Uterus (tissue), 3 donors: ENCODE measurements at regions not wholly inside any gene's neighbourhood (a gene's known extent, or its start where the extent isn't known, plus 50 kb on each side); places are given as distances from the start of the nearest gene placed in this dataset.
"Not testable (repeated sequence)": the region's sequence is repeated elsewhere in the genome, so short reads cannot be mapped to it uniquely, and the experiment has no call there.

ENCODE experiments used
- DNase-seq, 2 donors: peaks; one replicate each; pipeline ENCODE4 v3.0.0-alpha.2; 2019 to 2020
- H3K27ac ChIP-seq, 2 donors: fragments of 200-600 bp; sonication (generic); 1 replicate in 1 of 2; 2 replicates in 1 of 2; pipeline ENCODE4 v1.5.1; 2016 to 2018
- H3K27me3 ChIP-seq, 2 donors: fragments of 200-600 bp; sonication (generic); one replicate each; pipeline ENCODE4 v1.5.1; 2018 to 2019; ENCODE audit warnings: control low read depth in 1 of 2
- H3K36me3 ChIP-seq, 2 donors: fragments of 200-600 bp; sonication (generic); one replicate each; pipeline ENCODE4 v1.5.1; 2019; ENCODE audit warnings: control low read depth in 1 of 2
- H3K4me1 ChIP-seq, 2 donors: fragments of 200-600 bp; sonication (generic); one replicate each; pipeline ENCODE4 v1.5.1; 2018 to 2019; ENCODE audit warnings: control low read depth in 1 of 2
- H3K4me3 ChIP-seq, 2 donors: fragments of 200-600 bp; sonication (generic); 1 replicate in 1 of 2; 2 replicates in 1 of 2; pipeline ENCODE4 v1.5.1; 2018 to 2019; ENCODE audit warnings: mild to moderate bottlenecking in 1 of 2
- H3K9me3 ChIP-seq, 2 donors: fragments of 200-600 bp; sonication (generic); one replicate each; pipeline ENCODE4 v1.5.1; 2019; ENCODE audit warnings: control low read depth in 1 of 2
- POLR2A ChIP-seq, 2 donors: fragments of 450-650 bp; IDR thresholded peaks; one replicate each; pipeline ENCODE4 v1.6.1; 2016; ENCODE audit warnings: antibody characterized with exemption in 2 of 2, mild to moderate bottlenecking in 1 of 2, moderate library complexity in 1 of 2
- intact Hi-C: fragments of 100-400 bp; cut with DNase I; formaldehyde crosslinking; loops from one replicate; pipeline ENCODE4 v1.15.1; 2023; ENCODE audit warnings: low total_unique reads
- TF ChIP-seq, protein P1 (sequence below), 4 experiments: fragments of 200-600 bp in 2 of 4; fragments of 450-650 bp in 2 of 4; sonication (generic) in 2 of 4; IDR thresholded peaks; one replicate each; pipeline ENCODE4 v1.5.1; 2016 to 2019; ENCODE audit warnings: antibody characterized with exemption in 4 of 4, mild to moderate bottlenecking in 2 of 4, moderate library complexity in 1 of 4
- donor health status: DM: yes; HTN: yes; CAD: no.

DNA sequence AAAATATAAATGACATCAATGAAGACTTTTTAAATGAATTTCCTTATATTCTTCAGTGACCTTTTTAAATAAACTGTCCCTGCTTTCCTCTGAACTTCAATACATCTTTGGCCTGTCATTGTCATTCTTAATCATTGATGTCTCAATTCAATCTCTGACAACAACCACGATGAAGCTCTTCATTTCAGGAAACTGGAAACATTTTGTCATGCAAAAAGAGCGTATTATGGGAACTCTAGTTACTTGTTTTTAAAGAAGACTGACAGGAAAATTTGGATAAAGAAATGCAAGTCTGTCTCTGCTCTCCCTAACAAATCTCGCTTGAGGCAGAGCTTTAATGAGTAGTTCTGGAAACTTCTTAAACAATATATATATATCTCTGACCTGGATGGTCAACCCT is 535.8 kb upstream of the ADGRL2 start:
- TF ChIP-seq, protein P1, sequence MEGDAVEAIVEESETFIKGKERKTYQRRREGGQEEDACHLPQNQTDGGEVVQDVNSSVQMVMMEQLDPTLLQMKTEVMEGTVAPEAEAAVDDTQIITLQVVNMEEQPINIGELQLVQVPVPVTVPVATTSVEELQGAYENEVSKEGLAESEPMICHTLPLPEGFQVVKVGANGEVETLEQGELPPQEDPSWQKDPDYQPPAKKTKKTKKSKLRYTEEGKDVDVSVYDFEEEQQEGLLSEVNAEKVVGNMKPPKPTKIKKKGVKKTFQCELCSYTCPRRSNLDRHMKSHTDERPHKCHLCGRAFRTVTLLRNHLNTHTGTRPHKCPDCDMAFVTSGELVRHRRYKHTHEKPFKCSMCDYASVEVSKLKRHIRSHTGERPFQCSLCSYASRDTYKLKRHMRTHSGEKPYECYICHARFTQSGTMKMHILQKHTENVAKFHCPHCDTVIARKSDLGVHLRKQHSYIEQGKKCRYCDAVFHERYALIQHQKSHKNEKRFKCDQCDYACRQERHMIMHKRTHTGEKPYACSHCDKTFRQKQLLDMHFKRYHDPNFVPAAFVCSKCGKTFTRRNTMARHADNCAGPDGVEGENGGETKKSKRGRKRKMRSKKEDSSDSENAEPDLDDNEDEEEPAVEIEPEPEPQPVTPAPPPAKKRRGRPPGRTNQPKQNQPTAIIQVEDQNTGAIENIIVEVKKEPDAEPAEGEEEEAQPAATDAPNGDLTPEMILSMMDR (IDR thresholded peaks at IDR 0.05) = no peak
- no peak for TF ChIP-seq POLR2A (IDR thresholded peaks at IDR 0.05)
- Histone ChIP-seq H3K4me1 (no peaks in the 10 kb centered on the region), H3K27me3 (no peaks in the 10 kb centered on the region), H3K27ac (no peak overlapping the region), H3K36me3 (no peaks in the 10 kb centered on the region), H3K4me3 (no peak overlapping the region), H3K9me3 (no peaks in the 10 kb centered on the region)
- intact Hi-C loops = no loop called here
- no peak for DNase-seq

DNA sequence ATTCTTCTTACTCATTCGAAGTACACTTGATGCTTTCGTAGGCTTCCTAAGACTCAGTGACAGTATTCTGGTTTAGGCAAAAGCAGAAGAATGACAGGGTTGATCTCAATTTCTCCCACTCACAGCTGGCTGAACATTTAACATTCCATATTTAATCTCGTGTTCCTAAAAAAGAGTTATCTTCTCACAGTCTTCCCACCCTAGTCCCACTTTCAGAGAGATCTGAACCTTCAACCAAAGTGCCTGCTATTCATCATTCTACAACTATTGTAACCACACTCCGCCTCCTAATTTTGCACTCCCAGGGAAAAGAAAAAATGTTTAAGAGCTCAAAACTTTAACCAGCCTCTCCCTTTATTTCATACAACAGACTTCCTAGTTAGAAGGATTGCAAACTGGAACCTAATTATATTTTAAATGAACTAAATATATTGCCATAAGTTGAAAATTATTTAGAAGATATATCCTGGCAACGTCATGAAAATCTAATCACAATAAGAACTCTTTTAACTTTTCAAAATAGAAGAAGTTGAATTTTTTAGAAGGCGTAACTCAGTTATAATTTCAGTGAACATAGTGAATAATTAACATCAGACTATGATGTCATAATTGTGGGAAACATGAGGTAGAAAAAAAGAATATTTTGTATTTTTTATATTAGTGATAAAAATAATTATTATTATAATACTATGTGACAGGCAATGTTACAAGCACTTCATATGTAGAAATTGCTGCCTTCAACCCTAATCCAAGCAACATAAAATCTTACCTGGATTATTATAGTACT is 540.9 kb upstream of the ADGRL2 start:
- Histone ChIP-seq H3K36me3 (no peaks in the 10 kb centered on the region), H3K27ac (no peak overlapping the region), H3K9me3 (no peaks in the 10 kb centered on the region), H3K4me3 (no peak overlapping the region), H3K27me3 (no peaks in the 10 kb centered on the region), H3K4me1 (no peaks in the 10 kb centered on the region)
- no peak for TF ChIP-seq POLR2A (IDR thresholded peaks at IDR 0.05)
- TF ChIP-seq, protein P1 (IDR thresholded peaks at IDR 0.05) = no peak
- no peak for DNase-seq
- intact Hi-C loops = no loop called here

DNA sequence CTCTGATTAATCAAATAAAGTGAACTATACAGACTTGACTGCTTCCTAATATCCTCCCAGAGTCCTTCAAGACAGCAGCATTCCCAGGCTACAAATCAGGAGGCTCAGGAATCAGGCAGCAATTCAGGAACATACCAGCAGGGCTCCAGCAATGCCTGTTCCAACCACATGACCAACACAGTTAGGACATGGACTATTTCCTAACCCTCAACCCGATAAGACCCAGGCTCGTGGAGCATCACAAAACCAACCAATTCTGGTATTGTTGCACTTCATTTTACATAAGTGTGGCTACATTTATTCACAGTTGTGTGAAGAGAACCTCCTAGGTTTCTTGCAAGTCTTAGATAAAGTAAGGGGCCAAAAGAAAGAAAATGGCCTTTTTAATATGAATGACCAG is 546.2 kb upstream of the ADGRL2 start:
- H3K27me3 ChIP-seq = no peaks in the 10 kb centered on the region
- DNase-seq = no peak
- intact Hi-C loops = no loop called here
- no peaks in the 10 kb centered on the region for H3K4me1 ChIP-seq
- H3K36me3 ChIP-seq = no peaks in the 10 kb centered on the region
- TF ChIP-seq, protein P1 (IDR thresholded peaks at IDR 0.05) = no peak
- no peak for TF ChIP-seq POLR2A (IDR thresholded peaks at IDR 0.05)
- no peak overlapping the region for H3K4me3 ChIP-seq
- no peaks in the 10 kb centered on the region for H3K9me3 ChIP-seq
- no peak overlapping the region for H3K27ac ChIP-seq

DNA sequence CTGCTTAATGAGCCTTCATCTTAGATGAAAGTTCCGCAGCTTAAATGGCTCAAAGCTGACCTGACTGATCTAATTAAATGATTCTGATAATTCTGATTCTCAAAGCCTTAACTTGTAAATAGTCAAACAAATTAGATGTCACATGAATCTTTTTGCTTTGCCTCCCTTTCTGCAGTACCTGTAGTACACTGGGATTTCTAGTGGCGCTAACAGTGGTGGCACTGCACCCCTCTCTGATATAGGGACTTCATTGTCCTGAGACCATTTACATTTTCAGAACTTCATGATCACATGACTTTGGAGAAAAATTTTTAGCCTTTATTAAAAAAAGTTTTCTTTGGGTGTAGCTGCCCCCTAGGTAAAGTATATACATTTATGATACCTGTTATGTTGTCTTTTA is 546.7 kb upstream of the ADGRL2 start:
- Histone ChIP-seq H3K36me3 (no peaks in the 10 kb centered on the region), H3K4me3 (no peak overlapping the region), H3K27ac (no peak overlapping the region), H3K27me3 (no peaks in the 10 kb centered on the region), H3K9me3 (no peaks in the 10 kb centered on the region), H3K4me1 (no peaks in the 10 kb centered on the region)
- intact Hi-C loops = no loop called here
- no peak for DNase-seq
- TF ChIP-seq, protein P1 (IDR thresholded peaks at IDR 0.05) = no peak
- no peak for TF ChIP-seq POLR2A (IDR thresholded peaks at IDR 0.05)

DNA sequence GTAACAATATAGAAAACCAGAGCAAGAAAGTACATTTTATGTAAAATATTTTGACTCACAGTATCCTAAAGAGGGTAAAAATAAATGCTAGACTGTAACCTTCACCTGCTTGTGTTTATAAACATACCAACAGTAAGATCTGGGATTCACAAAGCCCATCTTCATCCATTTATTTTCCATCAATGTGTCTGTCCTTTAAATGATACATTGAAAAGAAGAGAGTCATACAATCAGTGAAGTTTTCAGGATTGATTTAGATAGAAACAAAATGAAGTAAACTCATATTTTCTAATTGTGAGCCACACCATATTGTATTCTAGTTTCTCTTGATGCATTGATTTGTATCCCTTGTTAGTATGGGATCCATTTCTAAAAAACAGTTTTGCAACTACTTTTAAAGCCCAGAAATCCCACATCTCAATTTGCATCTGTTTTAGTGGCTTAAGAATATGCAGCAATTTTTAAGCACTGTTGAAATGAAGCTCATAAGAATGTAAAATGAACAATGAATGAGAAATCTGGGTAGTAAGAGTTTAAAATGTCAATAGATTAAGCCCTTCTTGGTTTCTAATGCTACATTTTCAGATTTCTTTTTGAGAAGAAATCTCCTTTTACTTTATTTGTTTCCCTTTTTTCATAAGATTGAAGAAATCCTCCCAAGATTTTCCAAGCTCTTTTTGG is 548.1 kb upstream of the ADGRL2 start:
- Histone ChIP-seq H3K27ac (no peak overlapping the region), H3K36me3 (no peaks in the 10 kb centered on the region), H3K4me3 (no peak overlapping the region), H3K4me1 (no peaks in the 10 kb centered on the region), H3K9me3 (no peaks in the 10 kb centered on the region), H3K27me3 (no peaks in the 10 kb centered on the region)
- DNase-seq = no peak
- TF ChIP-seq, protein P1 (IDR thresholded peaks at IDR 0.05) = no peak
- no peak for TF ChIP-seq POLR2A (IDR thresholded peaks at IDR 0.05)
- intact Hi-C loops = no loop called here

DNA sequence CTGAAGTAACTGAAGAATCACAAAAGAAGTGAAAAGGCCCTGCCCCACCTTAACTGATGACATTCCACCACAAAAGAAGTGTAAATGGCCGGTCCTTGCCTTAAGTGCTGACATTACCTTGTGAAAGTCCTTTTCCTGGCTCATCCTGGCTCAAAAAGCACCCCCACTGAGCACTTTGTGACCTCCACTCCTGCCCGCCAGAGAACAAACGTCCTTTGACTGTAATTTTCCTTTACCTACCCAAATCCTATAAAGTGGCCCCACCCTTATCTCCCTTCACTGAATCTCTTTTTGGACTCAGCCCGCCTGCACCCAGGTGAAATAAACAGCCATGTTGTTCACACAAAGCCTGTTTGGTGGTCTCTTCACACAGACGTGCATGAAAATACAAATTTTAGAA is 549.9 kb upstream of the ADGRL2 start:
- H3K4me1 ChIP-seq, H3K27me3 ChIP-seq, intact Hi-C loops, H3K27ac ChIP-seq, DNase-seq, H3K9me3 ChIP-seq, H3K36me3 ChIP-seq, H3K4me3 ChIP-seq: not testable (repeated sequence)

DNA sequence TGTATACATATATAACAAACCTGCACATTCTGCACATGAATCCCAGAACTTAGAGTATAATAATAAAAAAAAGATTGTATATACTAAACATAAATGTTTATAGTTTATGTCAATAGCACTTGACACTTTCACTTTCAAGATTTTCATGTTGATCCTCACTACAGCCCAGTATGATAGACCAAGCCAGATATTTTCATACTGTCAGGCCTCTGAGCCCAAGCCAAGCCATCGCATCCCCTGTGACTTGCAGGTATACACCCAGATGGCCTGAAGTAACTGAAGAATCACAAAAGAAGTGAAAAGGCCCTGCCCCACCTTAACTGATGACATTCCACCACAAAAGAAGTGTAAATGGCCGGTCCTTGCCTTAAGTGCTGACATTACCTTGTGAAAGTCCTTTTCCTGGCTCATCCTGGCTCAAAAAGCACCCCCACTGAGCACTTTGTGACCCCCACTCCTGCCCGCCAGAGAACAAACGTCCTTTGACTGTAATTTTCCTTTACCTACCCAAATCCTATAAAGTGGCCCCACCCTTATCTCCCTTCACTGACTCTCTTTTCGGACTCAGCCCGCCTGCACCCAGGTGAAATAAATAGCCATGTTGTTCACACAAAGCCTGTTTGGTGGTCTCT is 555.5 kb upstream of the ADGRL2 start:
- H3K9me3 ChIP-seq, H3K27me3 ChIP-seq, DNase-seq, H3K27ac ChIP-seq, H3K36me3 ChIP-seq, H3K4me3 ChIP-seq, intact Hi-C loops, H3K4me1 ChIP-seq: not testable (repeated sequence)

DNA sequence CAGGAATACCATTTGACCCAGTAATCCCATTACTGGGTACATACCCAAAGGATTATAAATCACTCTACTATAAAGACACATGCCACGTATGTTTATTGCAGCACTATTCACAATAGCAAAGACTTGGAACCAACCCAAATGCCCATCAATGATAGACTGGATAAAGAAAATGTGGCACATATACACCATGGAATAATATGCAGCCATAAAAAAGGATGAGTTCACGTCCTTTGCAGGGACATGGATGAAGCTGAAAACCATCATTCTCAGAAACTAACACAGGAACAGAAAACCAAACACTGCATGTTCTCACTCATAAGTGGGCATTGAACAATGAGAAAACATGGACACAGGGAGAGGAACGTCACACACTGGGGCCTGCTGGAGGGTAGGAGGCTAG is 556.1 kb upstream of the ADGRL2 start:
- H3K4me1 ChIP-seq, H3K36me3 ChIP-seq, intact Hi-C loops: not testable (repeated sequence)

More for the DNA sequence above, 556.1 kb upstream of the ADGRL2 start:
- H3K4me3 ChIP-seq, DNase-seq, H3K27ac ChIP-seq, H3K9me3 ChIP-seq, H3K27me3 ChIP-seq: not testable (repeated sequence)
